ENCODE measurements at regions not wholly inside any gene's neighbourhood (a gene's known extent, or its start where the extent isn't known, plus 50 kb on each side); places are given as distances from the start of the nearest gene placed in this dataset.

- no peak for TF ChIP-seq CTCF (conservative IDR thresholded peaks at IDR 0.05 in 1 of 2, IDR thresholded peaks at IDR 0.05 in 1 of 2; ENCODE audit: extremely low read depth in 1 of 2, insufficient read depth in 1 of 2, low read depth in 1 of 2, low read length in 2 of 2)
- TF ChIP-seq EZH2 (IDR thresholded peaks at IDR 0.05; ENCODE audit: borderline replicate concordance, low read length) = no peak
Measured at GRCh38 chr7:153475239-153475638, 577.0 kb upstream of the DPP6 start.
